ENCODE measurements at regions not wholly inside any gene's neighbourhood (a gene's known extent, or its start where the extent isn't known, plus 50 kb on each side); places are given as distances from the start of the nearest gene placed in this dataset.
"Not testable (repeated sequence)": the region's sequence is repeated elsewhere in the genome, so short reads cannot be mapped to it uniquely, and the experiment has no call there.

DNA sequence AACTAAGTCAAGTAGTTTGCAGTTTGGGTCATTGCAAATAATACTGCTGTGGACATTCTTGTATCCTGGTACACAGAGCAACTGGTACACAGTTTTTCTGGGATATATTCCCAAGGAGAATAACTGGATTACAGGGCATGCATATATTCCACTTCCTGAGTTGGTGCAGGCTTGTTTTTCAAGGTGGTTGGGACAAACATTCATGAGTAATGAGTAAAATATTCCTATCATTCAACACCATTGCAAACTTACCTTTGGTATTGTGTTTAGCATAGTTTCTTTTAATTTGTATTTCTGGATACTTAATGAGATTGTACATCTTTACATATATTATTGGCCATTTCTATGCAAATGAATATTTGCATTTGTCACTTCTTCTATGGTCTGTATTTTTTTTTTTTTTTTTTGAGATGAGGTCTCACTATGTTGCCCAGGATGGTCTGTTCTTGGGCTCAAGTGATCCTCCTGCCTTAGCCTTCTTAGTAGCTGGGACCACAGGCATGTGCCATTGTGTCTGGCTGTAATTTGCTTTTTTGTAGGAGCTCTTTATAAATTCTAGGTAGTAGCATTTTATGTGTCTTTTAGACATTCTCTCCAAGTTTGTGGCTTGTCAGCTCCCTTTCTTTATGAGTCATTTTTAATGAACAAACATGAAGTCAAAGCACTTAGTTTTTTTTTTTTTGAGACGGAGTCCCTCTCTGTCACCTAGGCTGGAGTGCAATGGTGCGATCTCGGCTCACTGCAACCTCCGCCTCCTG lies 158.7 kb downstream of the SOX4 start:
- H3K4me1 ChIP-seq: no peaks in the 10 kb centered on the region
- H3K27me3 ChIP-seq: no peaks in the 10 kb centered on the region
- no peaks in the 10 kb centered on the region for H3K9me3 ChIP-seq
- TF ChIP-seq, protein P1, sequence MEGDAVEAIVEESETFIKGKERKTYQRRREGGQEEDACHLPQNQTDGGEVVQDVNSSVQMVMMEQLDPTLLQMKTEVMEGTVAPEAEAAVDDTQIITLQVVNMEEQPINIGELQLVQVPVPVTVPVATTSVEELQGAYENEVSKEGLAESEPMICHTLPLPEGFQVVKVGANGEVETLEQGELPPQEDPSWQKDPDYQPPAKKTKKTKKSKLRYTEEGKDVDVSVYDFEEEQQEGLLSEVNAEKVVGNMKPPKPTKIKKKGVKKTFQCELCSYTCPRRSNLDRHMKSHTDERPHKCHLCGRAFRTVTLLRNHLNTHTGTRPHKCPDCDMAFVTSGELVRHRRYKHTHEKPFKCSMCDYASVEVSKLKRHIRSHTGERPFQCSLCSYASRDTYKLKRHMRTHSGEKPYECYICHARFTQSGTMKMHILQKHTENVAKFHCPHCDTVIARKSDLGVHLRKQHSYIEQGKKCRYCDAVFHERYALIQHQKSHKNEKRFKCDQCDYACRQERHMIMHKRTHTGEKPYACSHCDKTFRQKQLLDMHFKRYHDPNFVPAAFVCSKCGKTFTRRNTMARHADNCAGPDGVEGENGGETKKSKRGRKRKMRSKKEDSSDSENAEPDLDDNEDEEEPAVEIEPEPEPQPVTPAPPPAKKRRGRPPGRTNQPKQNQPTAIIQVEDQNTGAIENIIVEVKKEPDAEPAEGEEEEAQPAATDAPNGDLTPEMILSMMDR (IDR thresholded peaks at IDR 0.05): no peak
- TF ChIP-seq POLR2AphosphoS5 (IDR thresholded peaks at IDR 0.05) (no peak), POLR2A (IDR thresholded peaks at IDR 0.05) (no peak), EP300 (IDR thresholded peaks at IDR 0.05) (no peak)
- H3K4me3 ChIP-seq: no peak overlapping the region
- DNase-seq (ENCODE audit: low spot score in 2 of 2): no peak
- WGBS: 87% methylated on average over 4 of the region's 4 CpGs
- H3K36me3 ChIP-seq: no peaks in the 10 kb centered on the region
- no peak overlapping the region for H3K27ac ChIP-seq

GRCh38 chr6:21753241-21754108 lies 159.9 kb downstream of the SOX4 start:
- H3K9me3 ChIP-seq: no peaks in the 10 kb centered on the region
- no peak overlapping the region for H3K27ac ChIP-seq
- TF ChIP-seq, protein P1 (IDR thresholded peaks at IDR 0.05): no peak
- TF ChIP-seq POLR2AphosphoS5 (IDR thresholded peaks at IDR 0.05) (no peak), POLR2A (IDR thresholded peaks at IDR 0.05) (no peak), EP300 (IDR thresholded peaks at IDR 0.05) (no peak)
- H3K4me3 ChIP-seq: no peak overlapping the region
- H3K36me3 ChIP-seq: no peaks in the 10 kb centered on the region
- DNase-seq (ENCODE audit: low spot score in 2 of 2): no peak
- no peaks in the 10 kb centered on the region for H3K4me1 ChIP-seq
- H3K27me3 ChIP-seq: no peaks in the 10 kb centered on the region
- 79% methylated on average over 11 of the region's 11 CpGs for WGBS

DNA sequence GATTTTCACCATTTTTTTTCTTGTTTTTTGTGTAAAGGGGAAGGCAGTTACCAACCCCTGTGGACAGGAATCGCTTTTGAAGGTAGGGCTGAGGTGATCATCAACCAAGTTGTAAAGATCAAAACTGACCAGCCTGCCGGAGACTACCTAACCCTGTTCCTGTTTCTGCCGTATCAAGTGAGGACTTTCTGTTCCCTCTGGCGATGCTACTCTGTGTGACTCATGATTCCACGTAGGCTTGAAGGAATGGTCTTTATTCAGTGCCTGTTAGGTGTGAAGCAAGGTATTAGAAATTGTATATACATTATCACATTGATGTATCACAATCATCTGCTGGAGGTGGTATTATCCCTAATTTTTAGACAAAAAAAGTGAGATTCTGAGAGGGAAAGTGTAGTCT lies 161.3 kb downstream of the SOX4 start:
- 55% methylated on average over 5 of the region's 5 CpGs for whole genome bisulfite sequencing
- Histone ChIP-seq H3K36me3 (no peaks in the 10 kb centered on the region), H3K27me3 (no peaks in the 10 kb centered on the region), H3K27ac (no peak overlapping the region), H3K9me3 (no peaks in the 10 kb centered on the region), H3K4me3 (no peak overlapping the region), H3K4me1 (no peaks in the 10 kb centered on the region)
- TF ChIP-seq EP300 (IDR thresholded peaks at IDR 0.05) (peak; percentile 18), POLR2A (IDR thresholded peaks at IDR 0.05) (no peak), POLR2AphosphoS5 (IDR thresholded peaks at IDR 0.05) (no peak)
- TF ChIP-seq, protein P1 (IDR thresholded peaks at IDR 0.05): no peak
- no peak for DNase-seq (ENCODE audit: low spot score in 2 of 2)

DNA sequence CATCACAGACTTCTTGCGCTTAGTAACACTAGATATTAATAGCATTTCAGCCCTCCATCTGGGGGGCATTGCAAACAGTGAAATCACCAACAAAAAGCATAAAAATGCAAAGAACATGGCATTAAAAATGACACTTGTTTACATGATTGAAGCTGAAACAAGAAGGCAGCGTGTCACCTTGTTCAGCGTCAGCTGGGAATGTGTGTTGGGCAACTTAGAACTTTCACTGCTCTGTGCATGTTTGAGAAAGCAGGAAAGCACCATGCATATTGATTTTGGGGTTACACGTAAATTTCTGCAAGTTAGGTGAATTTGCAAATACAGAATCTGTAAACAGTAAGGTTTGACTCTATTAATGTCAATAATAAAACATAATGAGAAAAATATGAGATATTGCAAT lies 162.9 kb downstream of the SOX4 start:
- TF ChIP-seq, protein P1 (IDR thresholded peaks at IDR 0.05): no peak
- TF ChIP-seq POLR2AphosphoS5 (IDR thresholded peaks at IDR 0.05) (no peak), POLR2A (IDR thresholded peaks at IDR 0.05) (no peak), EP300 (IDR thresholded peaks at IDR 0.05) (no peak)
- no peak for DNase-seq (ENCODE audit: low spot score in 2 of 2)
- Histone ChIP-seq H3K4me1 (no peaks in the 10 kb centered on the region), H3K36me3 (no peaks in the 10 kb centered on the region), H3K27me3 (no peaks in the 10 kb centered on the region), H3K9me3 (no peaks in the 10 kb centered on the region), H3K27ac (no peak overlapping the region), H3K4me3 (no peak overlapping the region)
- 94% methylated on average over 4 of the region's 4 CpGs for WGBS

DNA sequence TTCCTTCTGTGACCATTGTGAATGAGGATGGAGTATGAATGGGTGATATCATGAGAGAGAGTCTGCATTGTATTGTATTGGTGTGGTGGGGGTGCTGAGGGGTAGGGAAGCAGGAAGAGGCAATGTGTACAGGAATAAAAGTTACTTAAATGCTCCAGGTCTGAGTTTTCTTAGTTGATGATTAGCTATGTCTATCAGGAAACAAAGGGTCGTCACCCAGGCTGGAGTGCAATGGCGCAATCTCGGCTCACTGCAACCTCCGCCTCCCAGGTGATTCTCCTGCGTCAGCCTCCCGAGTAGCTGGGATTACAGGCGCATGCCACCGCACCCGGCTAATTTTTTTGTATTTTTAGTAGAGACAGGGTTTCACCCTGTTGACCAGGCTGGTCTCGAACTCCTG lies 163.8 kb downstream of the SOX4 start:
- DNase-seq (ENCODE audit: low spot score in 2 of 2); H3K27ac ChIP-seq; H3K4me3 ChIP-seq; H3K27me3 ChIP-seq; H3K4me1 ChIP-seq; H3K9me3 ChIP-seq; H3K36me3 ChIP-seq: not testable (repeated sequence)
- WGBS: 90% methylated on average over 10 of the region's 10 CpGs

All from suprapubic skin (tissue), 4 donors.